Body of pancreas (tissue), 4 donors: ENCODE measurements at regions not wholly inside any gene's neighbourhood (a gene's known extent, or its start where the extent isn't known, plus 50 kb on each side); places are given as distances from the start of the nearest gene placed in this dataset.

Experiments
- ATAC-seq: fragments of 150-250 bp; one replicate; pipeline ENCODE4 v1.9.1; 2016
- DNase-seq, 4 donors: peaks; one replicate each; pipeline ENCODE4 v3.0.0-alpha.2; 2019
- H3K27ac ChIP-seq, 4 donors: fragments of 200-600 bp; sonication (generic); 1 replicate in 3 of 4; 2 replicates in 1 of 4; pipeline versions ENCODE4 v1.5.1 to v1.6.1; 2016 to 2019; ENCODE audit warnings: mild to moderate bottlenecking in 1 of 4, mixed read lengths in 1 of 4, moderate library complexity in 1 of 4
- H3K27me3 ChIP-seq, 2 donors: fragments of 200-600 bp; sonication (generic); one replicate each; pipeline ENCODE4 v1.6.0; 2016; ENCODE audit warnings: mild to moderate bottlenecking in 1 of 2
- H3K36me3 ChIP-seq, 2 donors: fragments of 200-600 bp; sonication (generic); replicated peaks in 1 of 2; 2 replicates each; pipeline ENCODE4 v1.5.1; 2016; ENCODE audit warnings: low read depth in 2 of 2; ENCODE audit not compliant: insufficient read depth in 1 of 2
- H3K4me1 ChIP-seq: fragments of 200-600 bp; sonication (generic); one replicate; pipeline ENCODE4 v1.6.0; 2016
- H3K4me3 ChIP-seq, 2 donors: fragments of 200-600 bp; sonication (generic); 1 replicate in 1 of 2; 2 replicates in 1 of 2; pipeline ENCODE4 v1.5.1; 2016 to 2019
- H3K9me3 ChIP-seq, 3 donors: fragments of 200-600 bp; sonication (generic); 1 replicate in 2 of 3; 2 replicates in 1 of 3; pipeline ENCODE4 v1.5.1; 2016
- POLR2A ChIP-seq, 3 donors: fragments of 450-650 bp; IDR thresholded peaks; one replicate each; pipeline ENCODE4 v1.6.1; 2016; ENCODE audit warnings: antibody characterized with exemption in 3 of 3, mild to moderate bottlenecking in 2 of 3
- WGBS, 2 donors: methylation state at CpG; one replicate each; pipeline ENCODE4 v1.1.5; 2017; 5-methylcytosine and 5-hydroxymethylcytosine counted together
- intact Hi-C: fragments of 100-400 bp; cut with DNase I; formaldehyde crosslinking; loops from one replicate; pipeline ENCODE4 v1.15.1; 2023
- TF ChIP-seq, protein P1 (sequence below), 7 experiments: fragments of 450-650 bp in 4 of 7; fragments of 200-600 bp in 3 of 7; sonication (generic) in 3 of 7; IDR thresholded peaks; one replicate each; pipeline ENCODE4 v1.5.1; 2016 to 2019; ENCODE audit warnings: antibody characterized with exemption in 7 of 7

DNA sequence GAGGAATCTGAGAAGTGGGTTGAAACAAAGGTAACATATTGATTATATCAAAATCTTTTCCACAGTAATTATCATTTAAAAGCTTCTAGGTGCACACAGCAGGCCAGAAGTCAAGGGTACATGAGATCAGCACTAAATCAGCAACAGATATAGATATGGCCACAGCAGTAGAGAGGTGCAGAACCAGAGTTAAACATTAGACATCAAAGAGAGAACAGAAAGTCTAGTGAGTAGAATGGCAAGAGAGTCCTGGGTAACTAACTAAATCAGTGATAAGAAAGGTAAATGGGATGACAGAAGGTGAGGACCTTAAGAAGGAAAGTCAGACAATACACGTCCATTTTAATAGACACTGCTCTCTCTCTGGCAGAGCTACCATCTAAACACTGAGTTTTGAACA is 119.5 kb upstream of the GRIA4 start:
- TF ChIP-seq, protein P1, sequence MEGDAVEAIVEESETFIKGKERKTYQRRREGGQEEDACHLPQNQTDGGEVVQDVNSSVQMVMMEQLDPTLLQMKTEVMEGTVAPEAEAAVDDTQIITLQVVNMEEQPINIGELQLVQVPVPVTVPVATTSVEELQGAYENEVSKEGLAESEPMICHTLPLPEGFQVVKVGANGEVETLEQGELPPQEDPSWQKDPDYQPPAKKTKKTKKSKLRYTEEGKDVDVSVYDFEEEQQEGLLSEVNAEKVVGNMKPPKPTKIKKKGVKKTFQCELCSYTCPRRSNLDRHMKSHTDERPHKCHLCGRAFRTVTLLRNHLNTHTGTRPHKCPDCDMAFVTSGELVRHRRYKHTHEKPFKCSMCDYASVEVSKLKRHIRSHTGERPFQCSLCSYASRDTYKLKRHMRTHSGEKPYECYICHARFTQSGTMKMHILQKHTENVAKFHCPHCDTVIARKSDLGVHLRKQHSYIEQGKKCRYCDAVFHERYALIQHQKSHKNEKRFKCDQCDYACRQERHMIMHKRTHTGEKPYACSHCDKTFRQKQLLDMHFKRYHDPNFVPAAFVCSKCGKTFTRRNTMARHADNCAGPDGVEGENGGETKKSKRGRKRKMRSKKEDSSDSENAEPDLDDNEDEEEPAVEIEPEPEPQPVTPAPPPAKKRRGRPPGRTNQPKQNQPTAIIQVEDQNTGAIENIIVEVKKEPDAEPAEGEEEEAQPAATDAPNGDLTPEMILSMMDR (IDR thresholded peaks at IDR 0.05), result no peak
- no peak for TF ChIP-seq POLR2A (IDR thresholded peaks at IDR 0.05)
- H3K27ac ChIP-seq, result no peak overlapping the region
- H3K4me3 ChIP-seq, result no peak overlapping the region
- intact Hi-C loops, result no loop called here
- no peaks in the 10 kb centered on the region for H3K9me3 ChIP-seq
- DNase-seq, result no peak
- H3K36me3 ChIP-seq, result no peaks in the 10 kb centered on the region
- 53 to 60% methylated on average over 1 of the region's 1 CpG for WGBS, 2 donors
- ATAC-seq, result no peak
- peaks cover 4% of the 10 kb centered on the region for H3K4me1 ChIP-seq
- H3K27me3 ChIP-seq, result no peaks in the 10 kb centered on the region

DNA sequence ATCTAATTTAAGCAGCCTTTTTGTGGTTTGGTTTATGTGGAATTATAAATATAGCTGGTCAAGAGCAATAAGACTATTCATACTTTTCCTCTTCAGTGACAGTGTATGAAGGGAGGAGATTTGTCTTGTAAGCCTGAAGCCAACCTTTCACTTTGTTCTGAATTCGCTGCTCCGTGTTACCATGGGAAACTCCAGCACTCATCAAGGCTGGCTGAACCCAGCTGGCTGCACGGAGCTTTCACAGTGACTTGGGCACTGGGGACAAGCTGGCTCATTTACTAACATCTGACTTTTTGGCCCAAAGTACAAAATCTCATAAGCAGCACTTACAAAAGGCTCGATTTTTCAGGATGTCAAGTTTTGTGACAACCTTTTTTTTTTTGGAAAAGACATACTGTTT is 120.4 kb upstream of the GRIA4 start:
- TF ChIP-seq POLR2A (IDR thresholded peaks at IDR 0.05), result no peak
- TF ChIP-seq, protein P1 (IDR thresholded peaks at IDR 0.05), result no peak
- Histone ChIP-seq H3K27me3 (no peaks in the 10 kb centered on the region), H3K4me1 (peaks cover 4% of the 10 kb centered on the region), H3K4me3 (no peak overlapping the region), H3K9me3 (no peaks in the 10 kb centered on the region), H3K36me3 (no peaks in the 10 kb centered on the region), H3K27ac (no peak overlapping the region)
- ATAC-seq (no peak), DNase-seq (peak in 2 of 4 donors; percentile 13 to 20)
- WGBS, 2 donors, result 20 to 31% methylated on average over 4 of the region's 4 CpGs
- intact Hi-C loops, result no loop called here

DNA sequence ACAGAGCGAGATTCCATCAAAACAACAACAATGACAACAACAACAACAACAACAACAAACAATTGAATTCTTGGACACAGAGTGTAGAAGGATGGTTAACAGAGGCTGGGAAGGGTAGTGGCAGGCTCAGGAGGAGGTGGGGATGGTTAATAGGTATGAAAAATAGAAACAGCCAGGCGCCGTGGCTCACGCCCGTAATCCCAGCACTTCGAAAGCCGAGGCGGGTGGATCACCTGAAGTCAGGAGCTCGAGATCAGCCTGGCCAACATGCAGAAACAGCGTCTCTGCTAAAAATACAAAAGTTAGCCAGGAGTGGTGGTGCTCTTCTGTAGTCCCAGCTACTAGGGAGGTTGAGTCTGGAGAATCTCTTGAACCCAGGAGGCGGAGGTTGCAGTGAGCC is 122.9 kb upstream of the GRIA4 start:
- no peak for DNase-seq
- Histone ChIP-seq H3K4me1 (peaks cover 1% of the 10 kb centered on the region), H3K36me3 (no peaks in the 10 kb centered on the region), H3K4me3 (no peak overlapping the region), H3K27me3 (no peaks in the 10 kb centered on the region), H3K27ac (no peak overlapping the region), H3K9me3 (no peaks in the 10 kb centered on the region)
- TF ChIP-seq POLR2A (IDR thresholded peaks at IDR 0.05), result no peak
- TF ChIP-seq, protein P1 (IDR thresholded peaks at IDR 0.05), result no peak
- intact Hi-C loops, result no loop called here
- WGBS, 2 donors, result 90 to 92% methylated on average over 11 of the region's 11 CpGs
- no peak for ATAC-seq

DNA sequence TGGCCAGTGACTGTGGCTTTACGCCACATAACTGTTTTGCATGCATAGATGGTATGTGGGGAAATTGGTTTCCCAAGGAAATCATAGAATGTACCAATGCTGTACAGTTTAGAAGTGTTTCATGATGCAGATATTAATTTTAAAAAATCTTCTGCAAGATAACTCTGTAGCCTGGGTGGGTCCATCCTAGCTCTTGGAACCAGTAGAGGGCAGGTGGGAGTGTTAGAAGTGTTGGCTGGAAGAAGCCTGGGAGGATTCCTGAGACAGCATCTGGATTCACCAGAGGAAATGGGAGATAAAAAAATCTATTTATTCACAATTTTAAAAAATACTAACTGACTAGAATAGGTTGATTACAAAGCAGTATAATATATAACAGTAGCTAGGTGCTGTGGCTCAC is 139.9 kb upstream of the GRIA4 start:
- WGBS, 2 donors, result 95 to 97% methylated on average over 1 of the region's 1 CpG
- intact Hi-C loops, result no loop called here
- no peaks in the 10 kb centered on the region for H3K36me3 ChIP-seq
- no peak for ATAC-seq
- TF ChIP-seq, protein P1 (IDR thresholded peaks at IDR 0.05), result no peak
- TF ChIP-seq POLR2A (IDR thresholded peaks at IDR 0.05), result no peak
- no peak overlapping the region for H3K27ac ChIP-seq
- no peak overlapping the region for H3K4me3 ChIP-seq
- no peak for DNase-seq
- H3K27me3 ChIP-seq, result no peaks in the 10 kb centered on the region
- H3K9me3 ChIP-seq, result no peaks in the 10 kb centered on the region
- no peaks in the 10 kb centered on the region for H3K4me1 ChIP-seq

DNA sequence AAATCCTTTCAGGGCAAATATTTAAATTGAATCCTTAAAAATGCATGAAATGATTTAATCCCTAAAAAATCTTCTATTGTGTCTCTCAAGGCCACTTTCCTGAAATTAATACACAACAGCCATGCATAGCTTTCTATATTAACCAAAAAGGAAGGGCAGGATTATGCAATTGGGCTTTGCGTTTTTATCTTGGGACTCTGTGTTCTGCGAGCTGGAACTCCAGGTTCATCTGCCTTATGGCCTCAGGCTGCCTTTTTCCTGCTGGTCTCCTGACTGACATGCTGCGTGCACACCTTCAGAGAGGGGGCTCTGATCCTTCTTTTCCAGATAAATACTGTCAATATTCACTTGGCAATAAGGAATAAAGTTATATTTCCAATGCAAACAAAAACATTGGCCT is 141.7 kb upstream of the GRIA4 start:
- Histone ChIP-seq H3K27ac (no peak overlapping the region), H3K9me3 (no peaks in the 10 kb centered on the region), H3K4me3 (no peak overlapping the region), H3K4me1 (no peaks in the 10 kb centered on the region), H3K27me3 (no peaks in the 10 kb centered on the region), H3K36me3 (no peaks in the 10 kb centered on the region)
- TF ChIP-seq, protein P1 (IDR thresholded peaks at IDR 0.05), result no peak
- TF ChIP-seq POLR2A (IDR thresholded peaks at IDR 0.05), result no peak
- ATAC-seq (no peak), DNase-seq (no peak)
- intact Hi-C loops, result no loop called here
- WGBS, 2 donors, result 40 to 54% methylated on average over 3 of the region's 3 CpGs
